Nephron (organoid): ENCODE measurements at regions not wholly inside any gene's neighbourhood (a gene's known extent, or its start where the extent isn't known, plus 50 kb on each side); places are given as distances from the start of the nearest gene placed in this dataset.
"Not testable (repeated sequence)": the region's sequence is repeated elsewhere in the genome, so short reads cannot be mapped to it uniquely, and the experiment has no call there.

Source experiments
- H3K27ac Mint-ChIP-seq, 3 experiments: 2 replicates each; pipeline ENCODE4 v1.8.0; 2020; ENCODE audit warnings: mixed read lengths in 3 of 3, mild to moderate bottlenecking in 2 of 3, moderate library complexity in 1 of 3
- H3K27me3 Mint-ChIP-seq: 2 replicates; pipeline ENCODE4 v1.8.0; 2021; ENCODE audit warnings: low read depth, mild to moderate bottlenecking, moderate library complexity, mixed read lengths
- H3K36me3 Mint-ChIP-seq: 2 replicates; pipeline ENCODE4 v1.8.0; 2020; ENCODE audit warnings: low read depth, mixed read lengths
- H3K4me1 Mint-ChIP-seq: 2 replicates; pipeline ENCODE4 v1.8.0; 2020; ENCODE audit warnings: mixed read lengths
- H3K4me3 Mint-ChIP-seq, 3 experiments: 2 replicates each; pipeline ENCODE4 v1.8.0; 2020; ENCODE audit warnings: mild to moderate bottlenecking in 3 of 3, mixed read lengths in 3 of 3, moderate library complexity in 2 of 3
- H3K9me3 Mint-ChIP-seq: 2 replicates; pipeline ENCODE4 v1.8.0; 2020; ENCODE audit warnings: mixed read lengths
- TF ChIP-seq, protein P1 (sequence below), 3 experiments: fragments of 200-600 bp; sonication (generic); IDR thresholded peaks; one replicate each; pipeline ENCODE4 v1.5.0; 2021; ENCODE audit warnings: antibody characterized with exemption in 3 of 3; ENCODE audit not compliant: unreplicated experiment in 3 of 3

DNA sequence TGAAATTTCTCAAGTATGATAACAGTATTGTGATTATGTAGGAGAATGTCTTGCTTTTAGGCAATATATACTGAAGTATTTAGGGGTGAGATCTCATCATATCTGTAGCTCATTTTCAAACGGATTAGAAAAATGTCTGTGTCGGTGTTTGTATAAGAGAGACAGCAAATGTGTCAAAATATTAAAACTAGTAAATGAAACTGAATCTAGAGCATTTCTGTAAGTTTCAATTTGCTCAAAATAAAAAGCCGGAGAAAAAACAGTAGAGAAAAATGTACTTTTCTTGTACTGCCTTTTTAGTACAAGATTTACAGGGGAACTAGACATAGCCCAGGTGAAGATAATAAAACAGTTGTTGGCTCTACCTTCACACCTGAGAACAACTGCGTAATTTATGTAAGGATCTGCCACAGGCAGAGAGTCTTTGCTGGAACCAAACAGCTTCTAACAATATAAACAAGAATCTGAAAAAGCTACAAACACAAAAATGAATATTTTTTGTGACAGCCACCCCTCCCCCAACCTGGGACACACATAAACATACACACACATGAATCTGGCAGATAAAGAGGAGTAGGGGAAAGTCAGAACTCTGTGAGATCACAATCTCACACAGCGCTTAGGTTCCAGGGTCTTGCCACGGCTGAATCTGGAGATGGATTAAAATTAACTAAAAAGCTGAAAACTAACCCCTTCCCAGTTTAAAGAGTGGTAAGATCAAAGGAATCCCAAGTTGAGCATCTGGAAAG lies 153.3 kb downstream of the AVL9 start:
- no peak overlapping the region for H3K4me3 Mint-ChIP-seq
- peaks cover 9% of the 10 kb centered on the region for H3K36me3 Mint-ChIP-seq
- no peaks in the 10 kb centered on the region for H3K27me3 Mint-ChIP-seq
- TF ChIP-seq, protein P1, sequence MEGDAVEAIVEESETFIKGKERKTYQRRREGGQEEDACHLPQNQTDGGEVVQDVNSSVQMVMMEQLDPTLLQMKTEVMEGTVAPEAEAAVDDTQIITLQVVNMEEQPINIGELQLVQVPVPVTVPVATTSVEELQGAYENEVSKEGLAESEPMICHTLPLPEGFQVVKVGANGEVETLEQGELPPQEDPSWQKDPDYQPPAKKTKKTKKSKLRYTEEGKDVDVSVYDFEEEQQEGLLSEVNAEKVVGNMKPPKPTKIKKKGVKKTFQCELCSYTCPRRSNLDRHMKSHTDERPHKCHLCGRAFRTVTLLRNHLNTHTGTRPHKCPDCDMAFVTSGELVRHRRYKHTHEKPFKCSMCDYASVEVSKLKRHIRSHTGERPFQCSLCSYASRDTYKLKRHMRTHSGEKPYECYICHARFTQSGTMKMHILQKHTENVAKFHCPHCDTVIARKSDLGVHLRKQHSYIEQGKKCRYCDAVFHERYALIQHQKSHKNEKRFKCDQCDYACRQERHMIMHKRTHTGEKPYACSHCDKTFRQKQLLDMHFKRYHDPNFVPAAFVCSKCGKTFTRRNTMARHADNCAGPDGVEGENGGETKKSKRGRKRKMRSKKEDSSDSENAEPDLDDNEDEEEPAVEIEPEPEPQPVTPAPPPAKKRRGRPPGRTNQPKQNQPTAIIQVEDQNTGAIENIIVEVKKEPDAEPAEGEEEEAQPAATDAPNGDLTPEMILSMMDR (IDR thresholded peaks at IDR 0.05; ENCODE audit: unreplicated experiment in 3 of 3), result no peak
- peaks cover 3% of the 10 kb centered on the region for H3K9me3 Mint-ChIP-seq
- no peaks in the 10 kb centered on the region for H3K4me1 Mint-ChIP-seq
- H3K27ac Mint-ChIP-seq, result no peak overlapping the region

DNA sequence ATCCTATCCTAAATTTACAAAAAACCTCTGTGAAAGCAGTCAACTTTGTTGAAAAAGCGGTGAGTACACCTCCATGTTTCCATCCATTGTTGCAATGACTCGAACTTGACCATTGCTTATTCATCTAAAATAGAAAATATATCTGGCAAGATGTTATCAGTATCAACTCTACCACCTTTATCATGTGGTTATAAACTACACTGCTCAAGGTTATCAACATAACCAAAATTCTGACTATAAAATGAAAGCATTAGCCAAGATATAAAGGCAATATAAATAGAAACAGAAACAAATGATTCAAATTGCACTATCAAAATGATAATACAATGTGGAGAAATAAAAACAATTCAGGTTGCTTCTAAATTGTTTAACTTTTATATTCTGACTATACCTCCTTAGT lies 150.0 kb downstream of the AVL9 start:
- H3K9me3 Mint-ChIP-seq, H3K27ac Mint-ChIP-seq, H3K27me3 Mint-ChIP-seq, H3K4me3 Mint-ChIP-seq, H3K4me1 Mint-ChIP-seq: not testable (repeated sequence)
- peaks cover 26% of the 10 kb centered on the region for H3K36me3 Mint-ChIP-seq

DNA sequence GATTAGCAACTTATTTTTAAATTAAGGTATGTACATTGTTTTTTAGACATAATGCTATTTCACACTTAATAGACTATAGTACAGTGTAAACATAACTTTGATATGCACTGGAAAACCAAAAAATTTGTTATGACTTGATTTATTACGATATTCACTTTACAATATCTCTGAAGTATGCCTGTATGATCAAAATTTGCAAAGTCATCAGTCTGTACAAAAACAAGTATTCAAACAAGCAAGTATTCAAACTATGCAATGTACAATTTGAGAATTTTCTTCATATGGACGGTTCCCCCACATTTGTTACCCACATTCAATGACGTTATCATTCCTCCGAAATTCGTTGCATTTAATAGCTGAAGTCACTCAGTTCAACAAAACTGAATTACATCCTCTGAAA lies 147.9 kb downstream of the AVL9 start:
- H3K4me3 Mint-ChIP-seq, result no peak overlapping the region
- H3K27ac Mint-ChIP-seq, result no peak overlapping the region
- no peaks in the 10 kb centered on the region for H3K27me3 Mint-ChIP-seq
- peaks cover 2% of the 10 kb centered on the region for H3K9me3 Mint-ChIP-seq
- no peaks in the 10 kb centered on the region for H3K4me1 Mint-ChIP-seq
- peaks cover 19% of the 10 kb centered on the region for H3K36me3 Mint-ChIP-seq
- TF ChIP-seq, protein P1 (IDR thresholded peaks at IDR 0.05; ENCODE audit: unreplicated experiment in 3 of 3), result no peak

DNA sequence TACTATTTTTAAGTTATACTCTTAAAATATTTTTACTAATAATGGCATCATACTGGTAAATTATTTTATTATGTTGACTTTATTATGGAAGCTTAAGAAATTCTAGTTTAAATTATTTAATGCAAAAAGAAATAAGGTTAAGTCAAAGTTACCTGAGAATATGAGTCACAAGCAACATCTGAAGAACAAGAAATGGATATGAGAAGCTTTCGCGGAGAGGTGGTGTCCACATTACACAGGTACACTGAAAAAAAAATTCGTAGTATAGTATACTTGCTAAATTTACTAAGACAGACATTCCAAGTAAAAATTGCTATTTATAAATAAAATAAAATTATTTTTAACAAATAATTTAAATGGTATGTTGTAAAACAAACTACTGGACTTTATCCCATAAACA lies 143.8 kb downstream of the AVL9 start:
- H3K27ac Mint-ChIP-seq, result no peak overlapping the region

DNA sequence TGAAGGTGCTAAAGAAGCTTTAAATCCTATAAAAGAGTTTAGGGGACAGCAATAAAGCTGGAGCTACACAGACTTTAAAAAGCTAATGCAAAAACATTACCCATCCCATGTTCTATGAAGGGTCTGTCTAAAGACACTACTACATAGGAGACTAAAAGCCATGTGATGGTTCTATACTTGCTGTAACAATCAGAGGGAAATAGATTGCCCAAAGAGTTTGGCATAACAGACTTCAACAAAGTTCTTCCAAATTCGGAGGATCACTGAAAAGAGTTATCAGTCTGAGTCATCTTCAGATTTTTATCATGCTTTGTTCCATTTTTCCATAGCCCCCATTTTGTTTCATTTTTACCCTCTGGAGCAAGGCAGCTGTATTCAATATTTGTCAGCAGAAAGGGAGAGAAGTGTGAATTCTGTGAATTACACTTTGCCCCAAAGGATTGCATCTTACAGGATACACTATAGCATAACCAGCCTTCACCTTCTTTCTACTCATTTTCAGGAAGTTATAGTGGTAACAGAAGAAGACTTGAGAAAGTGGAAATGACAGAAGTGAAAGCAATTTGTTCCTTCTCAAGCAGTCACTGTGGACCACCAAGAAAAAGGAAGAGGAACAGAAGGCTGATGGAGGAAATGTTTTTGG lies 143.3 kb downstream of the AVL9 start:
- not testable (repeated sequence) for H3K4me1 Mint-ChIP-seq, H3K9me3 Mint-ChIP-seq, H3K4me3 Mint-ChIP-seq, H3K27me3 Mint-ChIP-seq, H3K27ac Mint-ChIP-seq
- H3K36me3 Mint-ChIP-seq, result peaks cover 31% of the 10 kb centered on the region

More for the DNA sequence above, 143.8 kb downstream of the AVL9 start:
- peaks cover 31% of the 10 kb centered on the region for H3K36me3 Mint-ChIP-seq
- no peaks in the 10 kb centered on the region for H3K4me1 Mint-ChIP-seq
- TF ChIP-seq, protein P1 (IDR thresholded peaks at IDR 0.05; ENCODE audit: unreplicated experiment in 3 of 3), result no peak
- peaks cover 2% of the 10 kb centered on the region for H3K9me3 Mint-ChIP-seq
- no peaks in the 10 kb centered on the region for H3K27me3 Mint-ChIP-seq
- H3K4me3 Mint-ChIP-seq, result no peak overlapping the region
